Posterior vena cava (tissue), 2 donors: ENCODE measurements at regions not wholly inside any gene's neighbourhood (a gene's known extent, or its start where the extent isn't known, plus 50 kb on each side); places are given as distances from the start of the nearest gene placed in this dataset.

ENCODE experiments used
- DNase-seq: peaks from one replicate; pipeline ENCODE4 v3.0.0-alpha.2; 2020; ENCODE audit warnings: low spot score
- intact Hi-C, 2 donors: fragments of 100-400 bp; cut with DNase I; formaldehyde crosslinking; loops; one replicate each; pipeline versions ENCODE4 v1.14.1 to v1.14.2; 2022 to 2023
- donor health status: DM: yes; HTN: yes; CAD: no.
- donor health status: DM: yes; HTN: yes; CAD: no.

DNA sequence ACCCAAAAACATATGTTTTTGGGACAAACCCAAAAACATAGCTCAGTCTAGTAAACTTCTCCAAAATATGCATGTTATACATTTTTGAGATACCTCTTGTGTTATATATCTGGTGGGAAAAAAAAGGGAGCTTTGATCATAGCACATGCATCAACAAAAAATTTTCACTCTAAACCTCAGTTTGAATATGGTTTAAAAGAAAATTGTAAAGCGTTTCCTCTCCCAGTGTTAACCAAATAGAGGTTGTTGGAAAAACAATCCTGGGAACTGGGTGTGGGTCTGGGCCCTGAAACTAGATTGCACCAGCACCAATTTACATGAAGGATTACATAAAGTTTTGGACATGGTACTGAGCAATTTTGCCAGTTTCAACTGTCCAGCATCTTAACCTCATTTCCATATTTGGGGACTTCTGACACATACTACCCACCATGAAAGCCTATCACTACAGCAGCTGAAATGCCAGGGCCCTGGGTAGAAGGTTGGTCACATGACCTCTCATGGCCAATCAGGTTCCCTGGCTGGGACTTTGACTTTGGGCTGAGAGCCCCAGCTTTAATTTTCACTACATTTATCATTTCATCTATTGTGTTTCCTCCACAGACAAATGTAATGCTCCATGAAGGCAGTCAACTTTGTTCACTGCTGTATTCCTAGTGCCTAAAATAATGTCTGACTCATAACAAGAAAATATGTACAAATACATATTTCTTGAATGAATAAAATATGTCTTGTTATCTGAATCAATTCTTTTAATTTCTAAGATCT, 150.7 kb downstream of the SETD4 start:
- DNase-seq: no peak
- intact Hi-C loops: no loop called here

DNA sequence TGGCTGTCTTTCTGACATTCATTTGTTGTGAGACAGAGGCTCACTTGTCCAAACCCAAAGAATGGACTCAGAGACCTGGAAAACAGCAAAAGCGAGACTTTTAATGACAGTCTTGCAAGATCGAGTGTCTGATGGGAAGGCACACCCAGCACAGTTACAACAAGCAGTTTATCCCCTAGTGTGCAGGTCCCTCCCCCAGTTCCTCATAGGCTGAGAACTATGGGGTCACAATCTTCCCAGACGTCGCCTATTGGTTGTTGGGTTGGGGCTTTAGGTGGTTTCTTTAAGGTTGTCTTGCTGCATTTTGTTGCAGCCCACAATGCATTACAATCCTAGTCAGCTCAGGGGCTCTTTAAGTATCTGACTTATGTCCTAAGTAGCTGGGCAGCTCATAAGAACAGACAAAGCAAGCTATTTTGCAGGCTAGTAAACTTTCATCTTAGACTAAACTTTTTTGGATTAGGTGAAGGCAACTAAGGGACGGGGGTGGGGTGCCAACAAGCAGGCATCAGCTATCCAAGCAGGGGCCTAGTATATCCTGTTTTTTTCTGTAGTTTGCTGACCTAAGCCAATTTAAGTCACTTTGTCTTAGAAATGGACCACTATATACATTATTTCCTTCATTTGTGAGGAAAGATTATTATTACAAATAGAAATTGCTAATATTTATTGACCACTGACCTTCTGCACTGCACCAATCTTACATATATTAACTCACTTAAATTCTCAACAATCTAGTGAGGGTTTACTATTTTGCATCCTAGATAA, 151.8 kb downstream of the SETD4 start:
- DNase-seq: no peak
- intact Hi-C loops: no loop called here

DNA sequence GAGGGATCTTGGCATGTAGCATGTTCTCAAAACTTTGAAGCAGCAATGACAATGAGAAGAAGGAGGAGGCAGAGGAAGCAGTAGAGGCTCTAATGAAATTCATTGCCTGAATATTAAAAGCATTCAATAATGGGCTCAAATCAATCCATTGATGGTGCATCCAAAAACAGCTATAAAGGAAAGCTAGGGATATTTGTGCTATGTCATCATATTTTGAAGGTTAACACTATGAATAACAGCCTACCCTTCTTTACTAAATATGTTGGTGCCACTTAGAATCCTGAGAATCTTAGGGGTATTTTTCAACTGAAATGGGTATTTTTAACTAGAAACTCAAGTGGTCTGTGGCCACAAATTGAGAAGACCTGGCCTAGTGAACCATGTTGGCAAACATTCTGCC, 153.7 kb downstream of the SETD4 start:
- intact Hi-C loops: no loop called here
- no peak for DNase-seq

DNA sequence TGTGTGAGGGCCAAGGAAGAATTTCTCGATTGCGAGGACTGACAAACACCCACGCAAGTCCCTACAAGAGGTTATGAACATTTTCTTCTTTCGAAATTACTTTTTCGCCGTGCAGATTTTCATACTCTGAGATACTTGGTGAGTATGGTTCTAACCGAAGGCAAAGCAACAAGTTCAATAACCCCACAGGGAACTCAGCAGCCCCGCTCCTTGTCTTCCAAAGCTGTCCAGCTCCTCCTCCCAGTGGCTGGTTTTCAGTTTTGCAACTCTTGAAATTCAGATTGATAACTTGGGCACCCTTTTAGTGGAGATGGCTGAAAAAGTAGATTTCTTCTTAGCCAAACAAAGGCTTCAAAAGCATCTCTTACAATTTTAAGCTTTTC, 154.4 kb downstream of the SETD4 start:
- intact Hi-C loops: no loop called here
- no peak for DNase-seq

DNA sequence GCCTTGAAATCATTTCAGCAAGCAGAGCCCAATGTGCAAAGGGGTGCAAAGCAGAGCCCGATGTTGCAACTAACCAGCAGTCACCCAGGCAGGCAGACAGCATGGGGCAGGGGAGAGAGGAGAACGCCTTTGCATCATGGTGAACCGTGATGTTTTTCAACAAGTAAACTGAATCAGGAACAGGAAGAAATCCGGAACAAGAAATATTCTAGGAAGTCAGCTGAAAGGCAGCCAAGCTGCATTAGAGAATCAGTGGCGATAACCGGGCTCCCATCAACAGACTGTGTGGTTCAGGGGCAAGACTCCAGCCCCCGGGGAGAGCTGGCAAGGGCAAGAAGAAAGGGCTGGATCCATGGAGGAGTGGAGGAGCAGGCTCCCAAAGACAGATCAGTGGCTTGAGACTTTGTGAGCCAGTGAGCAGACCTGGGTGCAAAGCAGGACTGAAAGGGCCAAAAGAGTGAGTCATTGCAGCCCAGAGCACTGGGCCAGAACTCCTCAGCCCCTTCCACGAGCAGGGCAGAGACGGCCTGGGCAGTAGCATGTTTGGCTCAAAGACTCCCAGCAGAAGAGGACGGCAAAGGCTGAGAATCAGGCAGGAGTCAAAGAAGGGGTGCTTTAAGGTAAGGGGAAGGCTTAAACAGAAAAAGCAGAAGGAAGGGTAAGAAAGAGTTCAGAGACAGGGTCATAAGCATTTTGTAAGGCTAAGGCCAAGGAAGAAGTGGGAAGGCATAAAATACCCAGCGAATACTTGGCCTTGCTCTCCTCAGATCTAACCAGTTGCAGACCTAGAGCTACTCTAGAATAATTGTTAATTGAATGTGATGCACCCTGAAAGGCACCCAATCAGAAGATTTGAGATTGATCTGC, 155.0 kb downstream of the SETD4 start:
- peak; percentile 84 for DNase-seq

DNA sequence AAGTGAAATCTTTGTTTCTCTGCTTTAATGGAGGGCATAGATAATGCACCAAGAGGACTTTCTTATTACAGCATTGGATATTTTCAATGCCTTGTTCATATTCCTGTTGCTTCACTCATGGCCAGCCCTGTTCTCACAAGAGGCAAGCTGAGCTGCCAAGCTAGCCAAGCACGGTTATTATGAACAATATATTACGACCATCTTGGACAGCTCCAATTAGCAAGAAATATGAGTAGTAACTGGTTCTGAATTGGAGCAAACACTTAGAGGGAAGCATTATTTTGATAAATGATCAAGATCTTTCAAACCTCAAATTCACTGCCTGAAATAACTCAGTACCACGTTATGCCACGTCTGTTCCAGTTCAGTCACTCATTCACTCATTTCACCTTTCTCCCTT, 159.8 kb downstream of the SETD4 start:
- DNase-seq: no peak
- intact Hi-C loops: no loop called here

More for the DNA sequence above, 155.0 kb downstream of the SETD4 start:
- intact Hi-C loops: no loop called here

DNA sequence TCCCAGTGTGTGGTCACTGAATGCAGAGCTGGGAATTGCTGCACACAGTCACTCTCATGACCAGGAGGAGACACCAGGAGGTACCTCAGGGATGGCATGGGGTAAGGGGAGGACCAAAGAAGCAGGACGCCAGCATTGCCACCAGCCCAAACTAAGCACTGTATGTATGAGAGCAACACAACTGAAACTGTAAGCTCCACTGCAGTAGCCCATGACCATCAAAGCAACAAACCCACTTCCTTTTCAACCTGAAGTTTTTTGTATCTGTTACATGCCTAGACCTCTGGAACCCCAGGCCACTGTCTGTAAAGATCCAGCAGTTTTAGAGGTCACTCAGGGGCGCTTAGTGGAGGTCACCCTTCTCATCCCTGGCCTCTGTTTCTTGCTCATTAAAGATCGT, 164.3 kb downstream of the SETD4 start:
- DNase-seq: no peak
- intact Hi-C loops: no loop called here

DNA sequence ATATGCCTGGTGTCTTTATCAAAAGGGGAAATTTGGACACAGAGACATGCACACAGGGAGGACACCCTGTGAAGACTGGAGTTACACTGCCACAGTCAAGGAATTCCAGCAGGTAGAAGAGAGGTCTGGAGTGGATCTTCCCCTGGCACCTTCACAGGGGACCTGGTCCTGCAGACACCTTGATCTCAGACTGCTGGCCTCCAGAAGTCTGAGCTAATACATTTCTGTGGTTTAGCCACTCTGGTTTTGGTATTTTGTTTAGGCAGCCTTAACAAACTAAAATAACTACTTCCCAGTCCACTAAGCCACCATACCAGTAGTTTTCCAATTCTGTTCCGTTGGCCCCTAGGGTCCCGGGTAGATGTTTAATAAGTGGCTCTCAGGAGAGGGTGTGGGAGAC, 164.7 kb downstream of the SETD4 start:
- DNase-seq: no peak
- intact Hi-C loops: no loop called here

DNA sequence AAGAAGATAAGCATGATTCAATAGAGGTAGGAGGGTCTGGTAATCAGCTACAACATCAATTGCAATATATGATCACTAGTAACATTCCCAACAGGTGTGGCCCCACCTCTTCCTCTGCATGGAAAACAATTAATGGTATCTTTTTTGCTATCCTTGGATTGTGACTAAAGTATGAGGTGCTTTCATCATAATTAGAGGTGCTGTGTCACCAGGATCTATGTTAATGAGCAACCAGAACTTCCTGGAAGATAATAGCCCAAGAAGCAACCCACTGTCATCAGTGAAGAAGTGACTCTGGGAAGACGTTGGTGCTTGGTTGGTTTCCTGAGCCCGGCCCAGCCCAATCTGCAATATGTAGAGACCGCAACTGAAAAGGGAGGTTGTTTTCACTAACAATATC, 167.2 kb downstream of the SETD4 start:
- no peak for DNase-seq
- intact Hi-C loops: no loop called here

DNA sequence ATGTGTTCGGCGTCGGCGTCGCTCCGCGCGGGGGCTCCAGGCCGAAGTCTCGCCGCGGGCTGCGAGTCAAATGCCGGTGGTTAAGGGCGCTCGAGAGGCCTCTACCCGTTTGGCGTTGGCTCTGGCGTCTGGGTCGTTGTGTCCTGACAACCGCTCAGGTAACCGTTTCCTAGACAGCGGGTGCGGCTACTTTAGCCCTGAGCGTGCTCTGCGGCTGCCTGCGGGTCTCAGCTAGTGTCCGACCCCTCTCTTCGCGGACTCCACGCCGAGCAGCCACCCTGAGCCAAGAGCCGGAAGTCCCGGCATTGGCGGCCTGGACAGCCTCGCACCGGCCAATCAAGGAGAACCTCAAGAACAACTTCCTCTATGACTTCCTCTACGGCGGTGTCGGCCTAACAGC, 173.4 kb downstream of the SETD4 start:
- intact Hi-C loops: no loop called here
- DNase-seq: no peak

DNA sequence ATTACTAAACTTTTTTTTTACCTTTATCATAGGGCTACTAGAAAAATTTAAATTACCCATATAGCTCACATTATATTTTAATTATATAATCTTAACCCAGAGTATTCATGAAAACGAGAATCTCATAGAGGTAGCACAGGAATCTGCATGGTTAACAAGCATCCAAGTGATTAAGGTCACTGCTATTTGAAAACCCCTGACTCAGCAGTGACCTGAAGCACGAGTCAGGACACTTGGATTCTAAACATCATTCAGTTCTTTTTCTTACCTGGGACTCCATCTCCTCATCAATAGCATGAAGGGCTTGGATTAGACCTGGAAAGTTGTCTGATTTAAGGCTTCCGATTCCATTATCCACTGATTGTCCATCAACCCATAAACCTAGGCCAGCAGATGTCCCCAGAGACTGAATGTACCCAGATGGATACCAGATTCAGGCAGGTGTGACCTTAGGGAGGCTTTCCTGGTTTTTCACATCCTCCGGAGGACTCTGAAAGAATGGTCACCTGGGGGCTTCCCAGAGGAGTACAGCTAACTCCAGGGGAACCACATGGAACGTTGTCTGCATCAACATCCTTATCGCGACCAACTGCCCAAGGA, 174.3 kb downstream of the SETD4 start:
- intact Hi-C loops: no loop called here
- no peak for DNase-seq

DNA sequence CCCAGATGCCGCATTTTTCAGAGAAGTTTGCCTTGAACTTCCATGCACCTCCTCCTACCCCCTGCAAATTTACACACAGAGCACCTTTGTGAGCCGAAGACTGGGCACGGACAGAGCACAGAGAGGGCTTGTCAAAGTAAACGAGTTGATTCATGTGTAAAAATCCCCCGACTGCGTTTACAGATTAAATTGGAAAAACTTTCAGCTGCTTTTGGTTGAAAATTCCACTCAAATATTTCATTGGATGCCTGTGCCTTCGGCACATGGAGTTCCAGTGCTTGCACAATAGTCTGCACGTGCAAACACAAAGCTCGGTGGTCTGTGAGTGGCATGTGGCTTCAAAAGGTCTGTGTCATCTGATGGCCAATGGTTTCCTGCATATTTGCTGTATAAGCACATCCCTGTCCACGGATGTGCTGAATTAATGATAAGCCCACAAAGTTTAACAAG, 177.5 kb downstream of the SETD4 start:
- intact Hi-C loops: no loop called here
- DNase-seq: no peak

DNA sequence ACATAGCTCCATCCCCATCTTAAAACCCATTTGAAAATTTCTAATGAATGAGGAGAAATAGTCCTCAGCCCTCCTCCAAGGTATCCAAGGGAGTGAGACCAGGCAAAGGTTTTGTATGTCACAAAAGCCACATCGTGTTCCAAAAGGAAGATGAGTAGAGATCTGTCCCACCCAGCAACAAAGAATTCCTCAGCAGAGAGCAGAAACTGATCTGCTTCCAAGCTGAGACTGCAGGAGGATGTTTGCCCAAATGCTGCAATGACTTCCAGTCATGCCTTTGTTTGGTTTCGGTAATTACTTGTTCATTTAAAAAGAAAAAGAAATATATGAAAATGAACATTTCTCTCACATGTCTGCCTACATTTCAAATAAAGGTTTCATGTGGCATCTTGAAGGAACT, 186.9 kb downstream of the SETD4 start:
- DNase-seq: no peak
- intact Hi-C loops: no loop called here

DNA sequence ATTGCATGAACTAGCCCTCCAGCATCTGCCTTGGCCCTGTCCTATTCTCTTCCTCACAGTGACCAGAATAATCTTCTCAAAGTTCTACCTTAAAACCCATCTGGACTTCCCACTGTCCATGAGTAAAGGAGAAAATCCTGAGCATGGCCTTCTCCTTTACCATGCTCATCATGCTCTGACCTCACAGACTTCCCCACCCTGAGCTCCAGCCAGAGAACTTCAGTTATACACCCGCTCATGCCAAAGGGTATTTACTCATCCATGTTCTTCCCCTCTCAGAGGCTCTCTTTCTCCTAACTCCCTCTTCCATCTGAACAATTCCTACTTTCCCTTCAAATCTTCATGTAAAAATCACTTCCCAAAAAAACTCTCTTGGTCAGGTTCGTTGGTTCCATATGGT, 188.4 kb downstream of the SETD4 start:
- intact Hi-C loops: no loop called here
- no peak for DNase-seq

DNA sequence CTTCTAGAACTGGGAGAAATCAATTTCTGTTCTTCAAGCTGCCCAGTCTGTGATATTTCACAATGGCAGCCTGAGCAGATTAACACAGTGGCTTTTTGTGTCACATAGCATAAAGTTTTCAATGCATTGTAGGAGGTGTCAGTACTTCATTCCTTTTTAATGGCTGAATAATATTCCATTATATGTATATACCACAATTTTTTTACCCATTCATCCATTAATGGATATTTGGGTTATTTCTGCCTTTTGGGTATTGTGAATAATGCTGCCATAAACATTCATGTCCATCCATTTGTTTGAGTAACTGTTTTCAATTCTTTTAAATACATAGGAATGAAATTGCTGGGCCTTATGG, 191.5 kb downstream of the SETD4 start:
- no peak for DNase-seq
- intact Hi-C loops: no loop called here

DNA sequence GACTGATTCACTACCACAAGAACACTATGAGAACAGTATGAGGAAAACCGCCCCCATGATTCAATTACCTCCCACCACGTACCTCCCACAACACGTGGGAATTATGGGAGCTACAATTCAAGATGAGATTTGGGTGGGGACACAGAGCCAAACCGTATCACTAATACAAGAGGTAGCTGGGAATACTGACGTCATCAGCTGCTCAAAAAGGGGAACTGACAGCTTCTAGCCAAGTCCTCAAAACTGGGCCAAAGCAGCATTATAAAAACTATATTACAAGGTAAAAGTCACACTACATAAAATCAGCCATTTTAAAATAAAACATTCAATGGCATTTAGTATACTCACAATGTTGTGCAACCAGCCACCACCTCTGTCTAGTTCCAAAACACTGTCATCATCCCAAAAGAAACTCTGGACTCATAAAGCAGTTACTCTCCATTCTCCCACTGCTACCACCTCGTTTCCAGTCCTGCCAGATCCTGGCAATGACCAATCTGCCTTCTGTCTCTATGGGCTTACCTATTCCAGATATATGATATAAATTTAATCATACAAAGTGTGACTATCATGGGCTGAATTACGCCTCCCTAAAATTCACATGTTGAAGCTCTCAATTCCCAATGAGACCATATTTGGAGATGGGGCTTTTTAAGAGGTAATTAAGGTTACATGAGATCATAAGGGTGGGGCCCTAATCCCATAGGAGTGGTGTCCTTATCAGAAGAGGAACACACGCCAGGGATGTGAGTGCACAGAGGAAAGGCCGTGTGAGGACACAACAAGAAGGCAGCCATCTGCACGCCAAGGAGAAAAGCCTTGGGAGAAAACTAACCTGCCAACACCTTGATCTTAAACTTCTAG, 192.1 kb downstream of the SETD4 start:
- no peak for DNase-seq
- intact Hi-C loops: no loop called here

DNA sequence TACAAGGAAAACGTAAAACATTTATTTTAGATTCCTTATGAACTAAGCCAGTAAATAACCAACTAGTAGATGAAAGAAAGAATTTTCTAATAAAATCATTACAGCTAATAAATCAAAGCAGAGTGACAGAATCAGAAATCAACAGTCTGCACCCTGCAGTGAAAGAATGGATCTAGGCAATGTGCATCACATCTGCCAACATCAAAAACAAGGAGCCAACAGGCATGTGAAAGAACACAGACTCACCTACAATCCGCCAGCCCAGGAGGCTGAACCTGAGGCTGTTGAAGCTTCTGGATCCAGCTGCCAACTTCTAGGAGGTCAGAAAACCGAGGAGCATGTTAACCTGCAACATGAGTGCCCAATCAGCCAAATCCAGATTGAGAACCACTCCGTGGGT, 196.3 kb downstream of the SETD4 start:
- DNase-seq: no peak
- intact Hi-C loops: no loop called here

DNA sequence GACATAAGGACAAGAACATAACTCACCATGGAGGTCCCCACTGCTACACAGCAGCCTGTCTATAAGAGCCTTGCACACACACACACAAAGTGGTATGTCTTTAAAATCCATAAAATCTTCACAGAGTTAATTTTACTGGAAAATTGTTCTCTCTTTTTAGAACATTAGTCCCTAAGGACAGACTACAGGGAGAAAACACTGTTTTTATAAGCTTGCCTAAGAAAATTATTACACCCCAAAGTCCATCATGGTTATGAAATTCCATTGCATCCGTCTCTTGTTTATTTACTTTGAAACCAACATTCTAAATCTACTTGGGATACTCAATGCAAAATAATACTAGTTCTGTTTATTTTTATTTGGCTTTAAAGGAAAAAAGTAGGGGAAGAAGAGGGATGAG, 197.4 kb downstream of the SETD4 start:
- intact Hi-C loops: no loop called here
- DNase-seq: no peak

DNA sequence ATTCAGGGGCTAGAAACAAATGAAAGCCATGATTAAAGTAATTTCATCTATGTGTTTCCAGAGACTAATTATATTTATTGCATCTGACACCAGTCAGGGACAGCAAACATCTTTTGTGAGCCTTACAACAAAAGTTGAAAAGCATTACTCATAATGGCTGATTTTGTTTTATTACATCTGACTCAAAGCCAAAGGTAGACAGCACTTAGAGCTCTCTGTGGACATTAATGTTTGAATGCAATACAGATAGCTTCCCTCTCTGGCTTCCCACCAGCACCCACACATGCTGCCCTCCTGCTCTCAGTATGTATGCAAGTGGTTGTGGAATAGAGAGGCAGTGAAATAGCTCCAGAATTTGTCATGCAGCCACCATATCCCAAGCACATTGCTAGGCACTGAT, 198.7 kb downstream of the SETD4 start:
- DNase-seq: no peak
- intact Hi-C loops: no loop called here
